IMR-90 (cell line): ENCODE measurements at regions not wholly inside any gene's neighbourhood (a gene's known extent, or its start where the extent isn't known, plus 50 kb on each side); places are given as distances from the start of the nearest gene placed in this dataset.

Experiments
- ATAC-seq: fragments of 200-7000 bp; cut with Tn5 transposase; 2 replicates; pipeline ENCODE4 v1.9.1; 2020; ENCODE audit warnings: low read depth, mild to moderate bottlenecking, moderate library complexity
- BruUV-seq: library from RNA; stranded (reverse); fragments of 400-500 nt; replicated peaks from 2 replicates; lab custom pipeline; 2021; lab: Mats Ljungman, UMichigan
- CTCF ChIA-PET: fragments of 300-600 bp; formaldehyde crosslinking; extraction: SDS; loops from one replicate; lab custom pipeline; 2021; ENCODE audit warnings: antibody characterized with exemption; lab: Yijun Ruan, JAX
- POLR2A ChIA-PET: fragments of 300-600 bp; sonication (Branson Sonifier 250); formaldehyde crosslinking; loops from one replicate; lab custom pipeline; 2022; ENCODE audit warnings: antibody characterized with exemption; ENCODE audit not compliant: unreplicated experiment; lab: Charles Lee
- DNase-seq: peaks from one replicate; pipeline ENCODE4 v3.0.0; 2013
- H2AFZ ChIP-seq: replicated peaks from 2 replicates; pipeline ENCODE3; 2013; ENCODE audit warnings: low read length, mild to moderate bottlenecking; ENCODE audit not compliant: poor library complexity
- H2AK5ac ChIP-seq: 2 replicates; pipeline ENCODE4 v1.6.1; 2013; ENCODE audit warnings: low read depth, low read length, inconsistent platforms
- H2AK9ac ChIP-seq: replicated peaks from 2 replicates; pipeline ENCODE3; 2013; ENCODE audit warnings: mild to moderate bottlenecking, low read depth, low read length, moderate library complexity; ENCODE audit not compliant: poor library complexity
- H2BK120ac ChIP-seq: 2 replicates; pipeline ENCODE4 v1.6.1; 2013; ENCODE audit warnings: low read depth, low read length, inconsistent platforms
- H2BK15ac ChIP-seq: 3 replicates; pipeline ENCODE4 v1.6.1; 2013; ENCODE audit warnings: low read depth, low read length, inconsistent platforms
- H2BK20ac ChIP-seq: 2 replicates; pipeline ENCODE4 v1.6.1; 2013; ENCODE audit warnings: low read depth, mild to moderate bottlenecking, inconsistent platforms, low read length, moderate library complexity
- H2BK5ac ChIP-seq: 2 replicates; pipeline ENCODE4 v1.6.1; 2013; ENCODE audit warnings: mild to moderate bottlenecking, low read depth, low read length, inconsistent platforms; ENCODE audit not compliant: poor library complexity, severe bottlenecking
- H3K14ac ChIP-seq: replicated peaks from 2 replicates; pipeline ENCODE4 v1.6.1; 2013; ENCODE audit warnings: low read depth, low read length, inconsistent platforms
- H3K18ac ChIP-seq: 2 replicates; pipeline ENCODE4 v1.6.1; 2013; ENCODE audit warnings: low read depth, low read length, control low read depth
- H3K23ac ChIP-seq: 2 replicates; pipeline ENCODE4 v1.6.1; 2013; ENCODE audit warnings: low read depth, low read length, inconsistent platforms
- H3K27ac ChIP-seq: 2 replicates; pipeline ENCODE4 v1.5.1; 2013; ENCODE audit warnings: mild to moderate bottlenecking, control low read depth, low read length; ENCODE audit not compliant: insufficient read depth
- H3K27me3 ChIP-seq: 2 replicates; pipeline ENCODE4 v1.6.1; 2013; ENCODE audit warnings: low read length; ENCODE audit not compliant: control insufficient read depth, insufficient read depth
- H3K36me3 ChIP-seq: 2 replicates; pipeline ENCODE4 v1.6.1; 2013; ENCODE audit warnings: low read length, mixed read lengths; ENCODE audit not compliant: control insufficient read depth, insufficient read depth
- H3K4ac ChIP-seq: 2 replicates; pipeline ENCODE4 v1.6.1; 2013; ENCODE audit warnings: low read depth, low read length, inconsistent platforms
- H3K4me1 ChIP-seq: 2 replicates; pipeline ENCODE4 v1.6.1; 2013; ENCODE audit warnings: low read length, mixed read lengths; ENCODE audit not compliant: control insufficient read depth, insufficient read depth
- H3K4me2 ChIP-seq: 2 replicates; pipeline ENCODE4 v1.6.1; 2013; ENCODE audit warnings: low read depth, mild to moderate bottlenecking, control low read depth, low read length, moderate library complexity
- H3K4me3 ChIP-seq: 2 replicates; pipeline ENCODE4 v1.5.1; 2013; ENCODE audit warnings: low read depth, mild to moderate bottlenecking, control low read depth, low read length, moderate library complexity; ENCODE audit not compliant: insufficient read depth
- H3K56ac ChIP-seq: 2 replicates; pipeline ENCODE4 v1.6.1; 2013; ENCODE audit warnings: low read length, inconsistent platforms; ENCODE audit not compliant: insufficient read depth; ENCODE audit errors: extremely low read depth
- H3K79me1 ChIP-seq, 2 experiments: 2 replicates each; pipeline ENCODE4 v1.6.1; 2013; ENCODE audit warnings: low read length in 2 of 2, inconsistent platforms in 1 of 2, low read depth in 1 of 2
- H3K9ac ChIP-seq: 2 replicates; pipeline ENCODE4 v1.6.1; 2013; ENCODE audit warnings: low read depth, low read length, control low read depth
- H3K9me1 ChIP-seq: 2 replicates; pipeline ENCODE4 v1.6.1; 2013; ENCODE audit warnings: low read length, inconsistent platforms; ENCODE audit not compliant: insufficient read depth
- H3K9me3 ChIP-seq: 2 replicates; pipeline ENCODE4 v1.6.1; 2013; ENCODE audit warnings: low read length; ENCODE audit not compliant: control insufficient read depth, insufficient read depth
- H4K20me1 ChIP-seq: 2 replicates; pipeline ENCODE4 v1.6.1; 2013; ENCODE audit warnings: low read length, inconsistent platforms; ENCODE audit not compliant: insufficient read depth
- H4K5ac ChIP-seq: 2 replicates; pipeline ENCODE4 v1.6.1; 2013; ENCODE audit warnings: mild to moderate bottlenecking, low read depth, low read length, control low read depth
- H4K8ac ChIP-seq, 2 experiments: 2 replicates each; pipeline ENCODE4 v1.6.1; 2013; ENCODE audit warnings: low read depth in 2 of 2, low read length in 2 of 2, control low read depth in 1 of 2, inconsistent platforms in 1 of 2
- H4K91ac ChIP-seq: 2 replicates; pipeline ENCODE4 v1.6.1; 2013; ENCODE audit warnings: low read depth, low read length, inconsistent platforms; ENCODE audit not compliant: insufficient read depth
- BHLHE40 ChIP-seq: fragments of 150-350 bp; IDR thresholded peaks from 2 replicates; pipeline ENCODE4 v1.6.1; 2016; ENCODE audit warnings: mild to moderate bottlenecking, low read depth, low read length
- CEBPB ChIP-seq: IDR thresholded peaks from 2 replicates; pipeline ENCODE4 v1.6.1; 2012; ENCODE audit warnings: low read depth, low read length, improper control_type of control experiment
- CTCF ChIP-seq: conservative IDR thresholded peaks from 2 replicates; pipeline ENCODE4 v1.5.1; 2012; ENCODE audit warnings: mild to moderate bottlenecking, low read depth, low read length, improper control_type of control experiment
- MAFK ChIP-seq: IDR thresholded peaks from 2 replicates; pipeline ENCODE4 v1.6.1; 2012; ENCODE audit warnings: low read depth, low read length, improper control_type of control experiment
- MAZ ChIP-seq: IDR thresholded peaks from 2 replicates; pipeline ENCODE4 v1.6.1; 2012; ENCODE audit warnings: low read depth, mild to moderate bottlenecking, low read length, improper control_type of control experiment, moderate library complexity, borderline replicate concordance
- MXI1 ChIP-seq: IDR thresholded peaks from 2 replicates; pipeline ENCODE4 v1.6.1; 2012; ENCODE audit warnings: low read depth, mild to moderate bottlenecking, low read length, moderate library complexity, borderline replicate concordance
- NFE2L2 ChIP-seq: fragments of 150-350 bp; IDR thresholded peaks from 2 replicates; pipeline ENCODE4 v1.6.1; 2016; ENCODE audit warnings: low read depth, mild to moderate bottlenecking, low read length
- POLR2A ChIP-seq: IDR thresholded peaks from 2 replicates; pipeline ENCODE4 v1.6.1; 2012; ENCODE audit warnings: mild to moderate bottlenecking, low read depth, low read length
- RAD21 ChIP-seq: IDR thresholded peaks from 2 replicates; pipeline ENCODE4 v1.6.1; 2012; ENCODE audit warnings: low read length, improper control_type of control experiment
- RCOR1 ChIP-seq: IDR thresholded peaks from 2 replicates; pipeline ENCODE4 v1.6.1; 2012; ENCODE audit warnings: mild to moderate bottlenecking, low read length, improper control_type of control experiment; ENCODE audit not compliant: insufficient replicate concordance
- RFX5 ChIP-seq: IDR thresholded peaks from 2 replicates; pipeline ENCODE4 v1.8.0; 2012; ENCODE audit warnings: low read depth, mild to moderate bottlenecking, low read length, moderate library complexity
- SMC3 ChIP-seq: fragments of 150-350 bp; IDR thresholded peaks from 2 replicates; pipeline ENCODE4 v1.6.1; 2016; ENCODE audit warnings: low read depth, mild to moderate bottlenecking, antibody characterized with exemption, low read length, moderate library complexity
- WGBS, 2 experiments: methylation state at CpG; one replicate each; pipeline versions ENCODE4 v1.1.5 to v1.1.7; 2013; ENCODE audit warnings: missing lambda C conversion rate in 2 of 2; ENCODE audit not compliant: insufficient read length in 1 of 2; ENCODE audit errors: extremely low coverage in 2 of 2; 5-methylcytosine and 5-hydroxymethylcytosine counted together
- dilution Hi-C: fragments of 300-500 bp; cut with HindIII; formaldehyde crosslinking; loops from one replicate; pipeline ENCODE4 v1.14.3; 2018; ENCODE audit warnings: low sequenced_read_pairs; ENCODE audit not compliant: unreplicated experiment
- in situ Hi-C: fragments of 300-500 bp; cut with MboI; formaldehyde crosslinking; loops from 3 replicates; pipeline ENCODE4 v1.14.3; 2019; ENCODE audit warnings: low sequenced_read_pairs, inconsistent platforms, mixed read lengths
- intact Hi-C: fragments of 100-400 bp; cut with micrococcal nuclease; formaldehyde crosslinking; loops from 2 replicates; pipeline ENCODE4 v1.10.0; 2022
- TF ChIP-seq, protein P1 (sequence below): fragments of 150-350 bp; IDR thresholded peaks from 2 replicates; pipeline ENCODE4 v1.6.1; 2017; ENCODE audit warnings: mild to moderate bottlenecking, antibody characterized with exemption, low read length, low read depth

GRCh38 chr6:15102241-15102640 is 143.6 kb upstream of the JARID2 start:
- intact Hi-C loops (no loop called here), in situ Hi-C loops (no loop called here), dilution Hi-C loops (no loop called here)
- Histone ChIP-seq H3K4me2 (no peak overlapping the region), H3K27me3 (peaks cover 10% of the 10 kb centered on the region), H3K36me3 (no peaks in the 10 kb centered on the region), H4K5ac (no peak overlapping the region), H3K4me1 (no peaks in the 10 kb centered on the region), H3K27ac (no peak overlapping the region), H3K9me3 (no peaks in the 10 kb centered on the region), H2AK9ac (no peak overlapping the region), H3K18ac (no peak overlapping the region), H3K79me1 (no peaks in the 10 kb centered on the region), H2AK5ac (no peak overlapping the region), H4K20me1 (no peaks in the 10 kb centered on the region), H3K14ac (no peak overlapping the region), H3K9ac (no peak overlapping the region), H4K8ac (no peak overlapping the region), H2BK15ac (no peak overlapping the region), H4K91ac (no peak overlapping the region), H3K9me1 (no peaks in the 10 kb centered on the region), H2BK120ac (no peak overlapping the region), H3K4me3 (no peak overlapping the region), H3K23ac (no peak overlapping the region), H3K4ac (no peak overlapping the region), H2BK20ac (no peak overlapping the region), H2BK5ac (no peak overlapping the region), H2AFZ (no peak overlapping the region), H3K56ac (no peak overlapping the region)
- no TSS peak for BruUV-seq
- CTCF ChIA-PET = interaction anchor here (0.6 to 1.1 kb wide), 2 partner anchors 11 to 57 kb away, joined by 3 to 6 read pairs; no protein-coding TSS in a partner anchor
- no peak for TF ChIP-seq NFE2L2
- no peak for TF ChIP-seq MXI1
- no peak for TF ChIP-seq RAD21
- no peak for TF ChIP-seq CEBPB
- TF ChIP-seq, protein P1, sequence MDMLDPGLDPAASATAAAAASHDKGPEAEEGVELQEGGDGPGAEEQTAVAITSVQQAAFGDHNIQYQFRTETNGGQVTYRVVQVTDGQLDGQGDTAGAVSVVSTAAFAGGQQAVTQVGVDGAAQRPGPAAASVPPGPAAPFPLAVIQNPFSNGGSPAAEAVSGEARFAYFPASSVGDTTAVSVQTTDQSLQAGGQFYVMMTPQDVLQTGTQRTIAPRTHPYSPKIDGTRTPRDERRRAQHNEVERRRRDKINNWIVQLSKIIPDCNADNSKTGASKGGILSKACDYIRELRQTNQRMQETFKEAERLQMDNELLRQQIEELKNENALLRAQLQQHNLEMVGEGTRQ = no peak
- no peak for TF ChIP-seq BHLHE40
- no peak for TF ChIP-seq MAZ
- no peak for TF ChIP-seq CTCF
- no peak for TF ChIP-seq MAFK
- no peak for TF ChIP-seq RCOR1
- TF ChIP-seq POLR2A = no peak
- no peak for TF ChIP-seq RFX5
- no peak for TF ChIP-seq SMC3
- DNase-seq (no peak), ATAC-seq (no peak)
- WGBS, 2 experiments = 83% methylated on average over 1 of the region's 5 CpGs; no CpG with 5 or more reads in 1 of the 2 experiments
- POLR2A ChIA-PET = no interaction called here
